A549 (cell line): ENCODE measurements at regions not wholly inside any gene's neighbourhood (a gene's known extent, or its start where the extent isn't known, plus 50 kb on each side); places are given as distances from the start of the nearest gene placed in this dataset.

Source experiments
- ATAC-seq, 2 experiments: fragments of 200-7000 bp in 1 of 2; fragments of >200 bp in 1 of 2; cut with Nextera tagmentation in 1 of 2; cut with Tn5 transposase in 1 of 2; 3 replicates each; pipeline versions ENCODE4 v1.8.0 to v1.9.1; 2018 to 2020; ENCODE audit warnings: mild to moderate bottlenecking in 1 of 2, moderate library complexity in 1 of 2
- CTCF ChIA-PET: fragments of 300-600 bp; sonication (Branson Sonifier 250); formaldehyde crosslinking; extraction: SDS; loops from one replicate; lab custom pipeline; 2021; ENCODE audit warnings: antibody characterized with exemption, inconsistent platforms; lab: Yijun Ruan, JAX
- POLR2A ChIA-PET: fragments of 350-600 bp; formaldehyde crosslinking; extraction: SDS; loops from one replicate; lab custom pipeline; 2021; ENCODE audit warnings: antibody characterized with exemption, inconsistent platforms; lab: Yijun Ruan, JAX
- DNase-seq, 2 experiments: peaks; one replicate each; pipeline versions ENCODE4 v3.0.0 to v3.0.0-alpha.2; 2011 to 2016; ENCODE audit warnings: low read depth in 1 of 2, low spot score in 1 of 2
- FAIRE-seq: peaks from 2 replicates; lab custom pipeline; 2011; peaks lifted over from hg19 to GRCh38; lab: Jason Lieb, UNC
- H3K27ac ChIP-seq, 2 experiments: fragments of >200 bp; sonication (Bioruptor Twin); formaldehyde crosslinking; 3 replicates each; pipeline ENCODE4 v1.5.1; 2016 to 2017
- H3K4me1 ChIP-seq: fragments of >200 bp; sonication (Bioruptor Twin); formaldehyde crosslinking; 3 replicates; pipeline ENCODE4 v1.6.1; 2016
- H3K4me2 ChIP-seq: fragments of >200 bp; sonication (Bioruptor Twin); formaldehyde crosslinking; 3 replicates; pipeline ENCODE4 v1.6.1; 2016
- H3K4me3 ChIP-seq: fragments of >200 bp; sonication (Bioruptor Twin); formaldehyde crosslinking; 3 replicates; pipeline ENCODE4 v1.5.1; 2016
- H3K9me3 ChIP-seq: fragments of >200 bp; sonication (Bioruptor Twin); formaldehyde crosslinking; 3 replicates; pipeline ENCODE4 v1.6.1; 2016
- ATOH8 ChIP-seq: fragments of 250-450 bp; sonication (Bioruptor Pico); IDR thresholded peaks from 2 replicates; pipeline ENCODE4 v1.5.0; 2020; ENCODE audit warnings: low read depth, mild to moderate bottlenecking, moderate library complexity
- BCL3 ChIP-seq: fragments of >200 bp; sonication (Bioruptor Twin); formaldehyde crosslinking; IDR thresholded peaks from 3 replicates; pipeline ENCODE4 v1.6.1; 2016
- CBX2 ChIP-seq: fragments of 200-600 bp; sonication (generic); IDR thresholded peaks from 2 replicates; pipeline ENCODE4 v1.6.1; 2016; ENCODE audit warnings: low read depth, mild to moderate bottlenecking, borderline replicate concordance
- CBX8 ChIP-seq: fragments of 200-600 bp; sonication (generic); IDR thresholded peaks from 2 replicates; pipeline ENCODE4 v1.6.1; 2016
- CHD2 ChIP-seq: fragments of 150-350 bp; IDR thresholded peaks from 2 replicates; pipeline ENCODE4 v1.6.1; 2014; ENCODE audit warnings: low read length; ENCODE audit not compliant: partially characterized antibody
- CTCF ChIP-seq: fragments of >200 bp; sonication (Bioruptor Twin); formaldehyde crosslinking; IDR thresholded peaks from 3 replicates; pipeline ENCODE4 v1.5.1; 2016
- EP300 ChIP-seq, 2 experiments: fragments of >200 bp; sonication (Bioruptor Twin); formaldehyde crosslinking; IDR thresholded peaks; 2 replicates in 1 of 2; 3 replicates in 1 of 2; pipeline ENCODE4 v1.6.1; 2016 to 2017
- FOSB ChIP-seq: fragments of 250-450 bp; sonication (Bioruptor Pico); IDR thresholded peaks from 2 replicates; pipeline ENCODE4 v1.5.0; 2020; ENCODE audit warnings: mild to moderate bottlenecking, moderate library complexity
- HDAC2 ChIP-seq: fragments of 200-600 bp; sonication (generic); IDR thresholded peaks from 2 replicates; pipeline ENCODE4 v1.6.1; 2016
- HMGXB4 ChIP-seq: fragments of 250-450 bp; sonication (Bioruptor Pico); IDR thresholded peaks from 2 replicates; pipeline ENCODE4 v1.5.0; 2021; ENCODE audit warnings: mild to moderate bottlenecking, moderate library complexity, borderline replicate concordance
- JUN ChIP-seq, 2 experiments: fragments of >200 bp; sonication (Bioruptor Twin); formaldehyde crosslinking; IDR thresholded peaks; 2 replicates in 1 of 2; 3 replicates in 1 of 2; pipeline ENCODE4 v1.6.1; 2016 to 2017
- MAFK ChIP-seq: fragments of 450-650 bp; IDR thresholded peaks from 2 replicates; pipeline ENCODE4 v1.6.1; 2014; ENCODE audit not compliant: partially characterized antibody
- MYC ChIP-seq: IDR thresholded peaks from 2 replicates; pipeline ENCODE4 v1.6.1; 2012; ENCODE audit warnings: mild to moderate bottlenecking, inconsistent platforms, low read length, improper control_type of control experiment, borderline replicate concordance
- NFE2L2 ChIP-seq: fragments of 150-350 bp; conservative IDR thresholded peaks from 2 replicates; pipeline ENCODE4 v1.6.1; 2014; ENCODE audit warnings: low read length
- NPAS2 ChIP-seq: fragments of 250-450 bp; sonication (Bioruptor Pico); IDR thresholded peaks from 2 replicates; pipeline ENCODE4 v1.8.0; 2022; ENCODE audit warnings: mild to moderate bottlenecking, moderate library complexity, borderline replicate concordance
- PHF8 ChIP-seq: fragments of 200-600 bp; sonication (generic); IDR thresholded peaks from 2 replicates; pipeline ENCODE4 v1.6.1; 2016; ENCODE audit warnings: low read depth, mild to moderate bottlenecking, antibody characterized with exemption, moderate library complexity, borderline replicate concordance
- RARB ChIP-seq: fragments of 250-450 bp; sonication (Bioruptor Pico); IDR thresholded peaks from 2 replicates; pipeline ENCODE4 v1.8.0; 2021; ENCODE audit warnings: mild to moderate bottlenecking, moderate library complexity
- RNF2 ChIP-seq: fragments of 200-600 bp; sonication (generic); IDR thresholded peaks from 2 replicates; pipeline ENCODE4 v1.6.1; 2016; ENCODE audit warnings: low read depth, mild to moderate bottlenecking, antibody characterized with exemption, moderate library complexity, borderline replicate concordance
- SMC3 ChIP-seq: fragments of >200 bp; sonication (Bioruptor Twin); formaldehyde crosslinking; IDR thresholded peaks from 3 replicates; pipeline ENCODE4 v1.6.1; 2018; ENCODE audit warnings: inconsistent platforms
- ZSCAN20 ChIP-seq: fragments of 250-450 bp; sonication (Bioruptor Pico); IDR thresholded peaks from 2 replicates; pipeline ENCODE4 v1.8.0; 2022; ENCODE audit warnings: mild to moderate bottlenecking, moderate library complexity
- WGBS: methylation state at CpG from one replicate; pipeline ENCODE4 v1.1.6; 2017; ENCODE audit errors: missing lambda C conversion rate; 5-methylcytosine and 5-hydroxymethylcytosine counted together

- no peak overlapping the region for H3K4me3 ChIP-seq
- no peaks in the 10 kb centered on the region for H3K9me3 ChIP-seq
- 10% methylated on average over 2 of the region's 2 CpGs for WGBS
- ATAC-seq (no peak), FAIRE-seq (no peak)
- no peak for TF ChIP-seq PHF8
- no peak for TF ChIP-seq RARB
- TF ChIP-seq, all 56 proteins: peak for 0
- H3K4me1 ChIP-seq, result no peaks in the 10 kb centered on the region
- no peak overlapping the region for H3K27ac ChIP-seq
- CTCF ChIA-PET, result interaction anchor here (1.5 kb wide), 1 partner anchor 11 kb away, joined by 3 read pairs; no protein-coding TSS in a partner anchor
- no peak overlapping the region for H3K4me2 ChIP-seq
- no peak for DNase-seq
- POLR2A ChIA-PET, result no interaction called here
Observed at GRCh38 chr6:98516206-98516605, 318.2 kb upstream of the POU3F2 start.

- ChIA-PET POLR2A (no interaction called here), CTCF (interaction anchor here (1.5 kb wide), 1 partner anchor 10 kb away, joined by 3 read pairs; no protein-coding TSS in a partner anchor)
- H3K4me3 ChIP-seq, result no peak overlapping the region
- no peak for TF ChIP-seq EP300 (IDR thresholded peaks at IDR 0.05)
- TF ChIP-seq SMC3, result no peak
- TF ChIP-seq HMGXB4, result no peak
- no peak for TF ChIP-seq CBX2
- no peak for TF ChIP-seq FOSB
- TF ChIP-seq ATOH8 (CRISPR knock-in tag), result no peak
- no peak for TF ChIP-seq CBX8
- no peak for TF ChIP-seq MAFK
- TF ChIP-seq BCL3, result no peak
- TF ChIP-seq CHD2, result no peak
- TF ChIP-seq MYC, result no peak
- TF ChIP-seq NPAS2, result no peak
- TF ChIP-seq JUN (IDR thresholded peaks at IDR 0.05), result no peak
- no peak for TF ChIP-seq NFE2L2
- no peak for TF ChIP-seq HDAC2
- no peak for TF ChIP-seq CTCF
- no peak for TF ChIP-seq RNF2
- TF ChIP-seq ZSCAN20 (CRISPR knock-in tag), result no peak
- TF ChIP-seq, all 56 proteins: peak for 0
- H3K27ac ChIP-seq, result no peak overlapping the region
- no peaks in the 10 kb centered on the region for H3K9me3 ChIP-seq
- FAIRE-seq (no peak), ATAC-seq (no peak), DNase-seq (no peak)
- 2% methylated on average over 4 of the region's 4 CpGs for WGBS
- H3K4me1 ChIP-seq, result no peaks in the 10 kb centered on the region
- no peak overlapping the region for H3K4me2 ChIP-seq
Observed at GRCh38 chr6:98516866-98517265, 317.5 kb upstream of the POU3F2 start.
